Hepatocyte (in vitro differentiated cells): ENCODE measurements at regions not wholly inside any gene's neighbourhood (a gene's known extent, or its start where the extent isn't known, plus 50 kb on each side); places are given as distances from the start of the nearest gene placed in this dataset.
A peak's percentile ranks its signal among the peaks of the same experiment; 100 is the strongest.

Experiments
- DNase-seq: peaks from one replicate; pipeline ENCODE4 v3.0.0-alpha.2; 2016; ENCODE audit warnings: low spot score
- H2AFZ ChIP-seq: fragments of 200-600 bp; sonication (generic); 2 replicates; pipeline ENCODE4 v1.6.0; 2016; ENCODE audit warnings: antibody characterized with exemption, mild to moderate bottlenecking
- H3K27ac ChIP-seq: fragments of 200-600 bp; sonication (generic); 2 replicates; pipeline ENCODE4 v1.5.1; 2016; ENCODE audit warnings: mild to moderate bottlenecking
- H3K27me3 ChIP-seq: fragments of 200-600 bp; sonication (generic); 2 replicates; pipeline ENCODE4 v1.6.1; 2016
- H3K36me3 ChIP-seq: fragments of 200-600 bp; sonication (generic); replicated peaks from 2 replicates; pipeline ENCODE4 v1.5.1; 2016; ENCODE audit warnings: low read depth; ENCODE audit not compliant: insufficient read depth
- H3K4me1 ChIP-seq: fragments of 200-600 bp; sonication (generic); 2 replicates; pipeline ENCODE4 v1.5.1; 2016; ENCODE audit warnings: mild to moderate bottlenecking, moderate library complexity; ENCODE audit not compliant: insufficient read depth
- H3K4me2 ChIP-seq: fragments of 200-600 bp; sonication (generic); 2 replicates; pipeline ENCODE4 v1.6.0; 2016
- H3K4me3 ChIP-seq: fragments of 200-600 bp; sonication (generic); 2 replicates; pipeline ENCODE4 v1.5.1; 2016; ENCODE audit warnings: mild to moderate bottlenecking
- H3K79me2 ChIP-seq: fragments of 200-600 bp; sonication (generic); 2 replicates; pipeline ENCODE4 v1.6.0; 2017; ENCODE audit warnings: mild to moderate bottlenecking
- H3K9me2 ChIP-seq: fragments of 200-600 bp; sonication (generic); replicated peaks from 2 replicates; pipeline ENCODE4 v1.6.0; 2017; ENCODE audit warnings: mild to moderate bottlenecking; ENCODE audit not compliant: insufficient read depth
- H3K9me3 ChIP-seq: fragments of 200-600 bp; sonication (generic); 2 replicates; pipeline ENCODE4 v1.5.1; 2016; ENCODE audit warnings: low read depth, mild to moderate bottlenecking
- H4K20me1 ChIP-seq: fragments of 200-600 bp; sonication (generic); 2 replicates; pipeline ENCODE4 v1.6.0; 2016; ENCODE audit warnings: mild to moderate bottlenecking; ENCODE audit not compliant: insufficient read depth, poor library complexity, severe bottlenecking
- EZH2 ChIP-seq: fragments of 200-600 bp; sonication (generic); IDR thresholded peaks from 2 replicates; pipeline ENCODE4 v1.6.1; 2016; ENCODE audit warnings: antibody characterized with exemption, mild to moderate bottlenecking, borderline replicate concordance
- EZH2phosphoT487 ChIP-seq: fragments of 200-600 bp; sonication (generic); IDR thresholded peaks from one replicate; pipeline ENCODE4 v1.6.1; 2018; ENCODE audit warnings: antibody characterized with exemption, mild to moderate bottlenecking, low read depth, moderate library complexity; ENCODE audit not compliant: unreplicated experiment, severe bottlenecking
- WGBS: methylation state at CpG from one replicate; pipeline ENCODE4 v1.1.6; 2016; ENCODE audit warnings: low lambda C conversion rate; ENCODE audit errors: missing lambda C conversion rate; 5-methylcytosine and 5-hydroxymethylcytosine counted together
- TF ChIP-seq, protein P1 (sequence below): fragments of 200-600 bp; sonication (generic); IDR thresholded peaks from 2 replicates; pipeline ENCODE4 v1.5.1; 2016; ENCODE audit warnings: antibody characterized with exemption, mild to moderate bottlenecking; ENCODE audit not compliant: poor library complexity

GRCh38 chr18:44186001-44186400 lies 494.7 kb upstream of the SETBP1 start:
- Histone ChIP-seq H3K9me3 (no peaks in the 10 kb centered on the region), H3K36me3 (no peaks in the 10 kb centered on the region), H2AFZ (no peak overlapping the region), H3K27me3 (no peaks in the 10 kb centered on the region), H3K4me2 (no peak overlapping the region), H4K20me1 (no peaks in the 10 kb centered on the region), H3K27ac (no peak overlapping the region), H3K4me1 (no peaks in the 10 kb centered on the region), H3K79me2 (no peaks in the 10 kb centered on the region), H3K4me3 (no peak overlapping the region), H3K9me2 (no peaks in the 10 kb centered on the region)
- 80% methylated on average over 3 of the region's 3 CpGs for WGBS
- TF ChIP-seq, protein P1, sequence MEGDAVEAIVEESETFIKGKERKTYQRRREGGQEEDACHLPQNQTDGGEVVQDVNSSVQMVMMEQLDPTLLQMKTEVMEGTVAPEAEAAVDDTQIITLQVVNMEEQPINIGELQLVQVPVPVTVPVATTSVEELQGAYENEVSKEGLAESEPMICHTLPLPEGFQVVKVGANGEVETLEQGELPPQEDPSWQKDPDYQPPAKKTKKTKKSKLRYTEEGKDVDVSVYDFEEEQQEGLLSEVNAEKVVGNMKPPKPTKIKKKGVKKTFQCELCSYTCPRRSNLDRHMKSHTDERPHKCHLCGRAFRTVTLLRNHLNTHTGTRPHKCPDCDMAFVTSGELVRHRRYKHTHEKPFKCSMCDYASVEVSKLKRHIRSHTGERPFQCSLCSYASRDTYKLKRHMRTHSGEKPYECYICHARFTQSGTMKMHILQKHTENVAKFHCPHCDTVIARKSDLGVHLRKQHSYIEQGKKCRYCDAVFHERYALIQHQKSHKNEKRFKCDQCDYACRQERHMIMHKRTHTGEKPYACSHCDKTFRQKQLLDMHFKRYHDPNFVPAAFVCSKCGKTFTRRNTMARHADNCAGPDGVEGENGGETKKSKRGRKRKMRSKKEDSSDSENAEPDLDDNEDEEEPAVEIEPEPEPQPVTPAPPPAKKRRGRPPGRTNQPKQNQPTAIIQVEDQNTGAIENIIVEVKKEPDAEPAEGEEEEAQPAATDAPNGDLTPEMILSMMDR, result no peak
- TF ChIP-seq EZH2, result no peak
- no peak for TF ChIP-seq EZH2phosphoT487
- DNase-seq, result no peak

DNA sequence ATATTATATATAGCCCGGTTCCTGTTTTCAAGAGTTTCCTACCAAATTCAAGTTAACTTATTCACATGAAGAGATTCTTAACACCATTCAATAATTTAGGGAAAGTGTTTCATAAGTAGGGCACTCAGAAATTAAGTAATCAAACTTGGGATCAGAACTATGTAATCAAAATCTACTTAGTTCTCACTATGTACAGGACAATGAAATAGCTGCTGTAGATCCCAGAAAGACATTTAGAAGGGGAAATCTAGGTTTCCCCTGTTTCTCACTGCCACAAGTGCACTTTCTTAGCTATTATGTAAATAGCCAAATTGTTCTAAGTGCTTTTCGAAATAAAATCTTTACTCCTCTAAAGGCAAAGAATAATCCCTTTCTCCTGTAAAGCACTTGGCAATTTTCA lies 493.6 kb upstream of the SETBP1 start:
- H3K79me2 ChIP-seq, result no peaks in the 10 kb centered on the region
- H4K20me1 ChIP-seq, result no peaks in the 10 kb centered on the region
- H3K27me3 ChIP-seq, result no peaks in the 10 kb centered on the region
- TF ChIP-seq, protein P1, result no peak
- TF ChIP-seq EZH2, result no peak
- no peak for TF ChIP-seq EZH2phosphoT487
- no peak overlapping the region for H3K4me2 ChIP-seq
- H3K9me2 ChIP-seq, result no peaks in the 10 kb centered on the region
- 95% methylated on average over 2 of the region's 2 CpGs for WGBS
- DNase-seq, result no peak
- H2AFZ ChIP-seq, result no peak overlapping the region
- H3K4me3 ChIP-seq, result no peak overlapping the region
- no peak overlapping the region for H3K27ac ChIP-seq
- H3K9me3 ChIP-seq, result no peaks in the 10 kb centered on the region
- no peaks in the 10 kb centered on the region for H3K36me3 ChIP-seq
- no peaks in the 10 kb centered on the region for H3K4me1 ChIP-seq

GRCh38 chr18:44195394-44196140 lies 485.1 kb upstream of the SETBP1 start:
- Histone ChIP-seq H3K4me3 (no peak overlapping the region), H3K27me3 (no peaks in the 10 kb centered on the region), H3K36me3 (no peaks in the 10 kb centered on the region), H3K9me2 (no peaks in the 10 kb centered on the region), H3K4me2 (no peak overlapping the region), H3K9me3 (no peaks in the 10 kb centered on the region), H3K79me2 (no peaks in the 10 kb centered on the region), H3K27ac (no peak overlapping the region), H4K20me1 (no peaks in the 10 kb centered on the region), H3K4me1 (peaks cover 17% of the 10 kb centered on the region), H2AFZ (no peak overlapping the region)
- WGBS, result 95% methylated on average over 4 of the region's 4 CpGs
- DNase-seq, result no peak
- TF ChIP-seq EZH2phosphoT487 (no peak), EZH2 (no peak)

- DNase-seq, result peak; percentile 8
- Histone ChIP-seq H3K27ac (no peak overlapping the region), H3K9me2 (no peaks in the 10 kb centered on the region), H4K20me1 (no peaks in the 10 kb centered on the region), H3K27me3 (no peaks in the 10 kb centered on the region), H3K4me2 (no peak overlapping the region), H2AFZ (no peak overlapping the region), H3K4me1 (peaks cover 17% of the 10 kb centered on the region), H3K4me3 (no peak overlapping the region), H3K36me3 (no peaks in the 10 kb centered on the region), H3K9me3 (no peaks in the 10 kb centered on the region), H3K79me2 (no peaks in the 10 kb centered on the region)
- TF ChIP-seq, protein P1, result no peak
- TF ChIP-seq EZH2, result no peak
- TF ChIP-seq EZH2phosphoT487, result no peak
- 86% methylated on average over 8 of the region's 8 CpGs for WGBS
Measured at GRCh38 chr18:44197832-44198611, 482.7 kb upstream of the SETBP1 start.
